DOHH2 (cell line): ENCODE measurements at regions not wholly inside any gene's neighbourhood (a gene's known extent, or its start where the extent isn't known, plus 50 kb on each side); places are given as distances from the start of the nearest gene placed in this dataset.

Experiments used
- H3F3A ChIP-seq: fragments of 200-600 bp; sonication (generic), shearing (Covaris generic); 2 replicates; pipeline ENCODE4 v1.6.0; 2016; ENCODE audit warnings: antibody characterized with exemption, mild to moderate bottlenecking; ENCODE audit not compliant: control insufficient read depth, insufficient read depth
- H3K27ac ChIP-seq: fragments of 200-600 bp; sonication (generic); 2 replicates; pipeline ENCODE4 v1.5.1; 2014; ENCODE audit warnings: low read depth, mild to moderate bottlenecking, low read length, moderate library complexity
- H3K27me3 ChIP-seq: fragments of 200-600 bp; sonication (generic); 2 replicates; pipeline ENCODE4 v1.6.1; 2014; ENCODE audit warnings: mild to moderate bottlenecking, low read length, mixed read lengths; ENCODE audit not compliant: control insufficient read depth
- H3K36me3 ChIP-seq: fragments of 200-600 bp; sonication (generic); 2 replicates; pipeline ENCODE4 v1.6.1; 2014; ENCODE audit warnings: mild to moderate bottlenecking, low read length, moderate library complexity, mixed read lengths; ENCODE audit not compliant: control insufficient read depth
- H3K4me1 ChIP-seq: fragments of 200-600 bp; sonication (generic); 2 replicates; pipeline ENCODE4 v1.6.1; 2014; ENCODE audit warnings: mild to moderate bottlenecking, low read length, mixed read lengths; ENCODE audit not compliant: control insufficient read depth
- H3K4me2 ChIP-seq: fragments of 200-600 bp; sonication (generic); 2 replicates; pipeline ENCODE4 v1.6.0; 2014; ENCODE audit warnings: mild to moderate bottlenecking, low read length, moderate library complexity
- H3K4me3 ChIP-seq: fragments of 200-600 bp; sonication (generic); 2 replicates; pipeline ENCODE4 v1.5.1; 2014; ENCODE audit warnings: mild to moderate bottlenecking, low read length, mixed read lengths
- H3K79me2 ChIP-seq: fragments of 200-600 bp; sonication (generic); 2 replicates; pipeline ENCODE4 v1.6.1; 2014; ENCODE audit warnings: mild to moderate bottlenecking, low read length, mixed read lengths; ENCODE audit not compliant: control insufficient read depth
- H3K9me2 ChIP-seq: fragments of 200-600 bp; sonication (generic); replicated peaks from 2 replicates; pipeline ENCODE4 v1.6.1; 2014; ENCODE audit warnings: mild to moderate bottlenecking, low read length, mixed read lengths; ENCODE audit not compliant: control insufficient read depth
- H3K9me3 ChIP-seq: fragments of 200-600 bp; sonication (generic); 2 replicates; pipeline ENCODE4 v1.6.1; 2014; ENCODE audit warnings: antibody characterized with exemption, low read length, mixed read lengths; ENCODE audit not compliant: control insufficient read depth, insufficient read depth
- H4K20me1 ChIP-seq: fragments of 200-600 bp; sonication (generic); 2 replicates; pipeline ENCODE4 v1.6.0; 2014; ENCODE audit warnings: low read depth, mild to moderate bottlenecking, antibody characterized with exemption, low read length, moderate library complexity; ENCODE audit not compliant: control insufficient read depth, insufficient read depth
- CTCF ChIP-seq: fragments of 200-600 bp; sonication (generic); IDR thresholded peaks from one replicate; pipeline ENCODE4 v1.5.1; 2014; ENCODE audit warnings: antibody characterized with exemption, mild to moderate bottlenecking, low read depth, low read length; ENCODE audit not compliant: poor library complexity, severe bottlenecking
- EZH2phosphoT487 ChIP-seq: fragments of 200-600 bp; sonication (generic); IDR thresholded peaks from 2 replicates; pipeline ENCODE4 v1.6.1; 2017; ENCODE audit warnings: borderline replicate concordance, mild to moderate bottlenecking, antibody characterized with exemption, low read length, moderate library complexity, mixed read lengths

GRCh38 chr3:43995547-43996378 lies 245.9 kb upstream of the TOPAZ1 start:
- H4K20me1 ChIP-seq: peaks cover 5% of the 10 kb centered on the region; the same call in 1 of the 2 replicates
- H3K36me3 ChIP-seq: peaks cover 11% of the 10 kb centered on the region
- H3K9me3 ChIP-seq: peaks cover 3% of the 10 kb centered on the region; the same call in 1 of the 2 replicates
- no peak for TF ChIP-seq CTCF
- TF ChIP-seq EZH2phosphoT487: no peak
- H3K27ac ChIP-seq: peak overlapping the region; percentile 81
- peaks cover 19% of the 10 kb centered on the region for H3F3A ChIP-seq
- H3K4me1 ChIP-seq: peaks cover 30% of the 10 kb centered on the region
- peaks cover 55% of the 10 kb centered on the region for H3K79me2 ChIP-seq
- no peaks in the 10 kb centered on the region for H3K9me2 ChIP-seq
- peak overlapping the region; percentile 79 for H3K4me2 ChIP-seq
- no peaks in the 10 kb centered on the region for H3K27me3 ChIP-seq
- peak overlapping the region; percentile 80 for H3K4me3 ChIP-seq

- Histone ChIP-seq H3K27me3 (no peaks in the 10 kb centered on the region), H3K4me2 (peak overlapping the region; percentile 79), H3K79me2 (peaks cover 64% of the 10 kb centered on the region), H4K20me1 (peaks cover 5% of the 10 kb centered on the region; the same call in 1 of the 2 replicates), H3K9me2 (no peaks in the 10 kb centered on the region), H3K9me3 (peaks cover under 1% of the 10 kb centered on the region; the same call in 1 of the 2 replicates), H3K4me3 (peak overlapping the region; percentile 80), H3K4me1 (peaks cover 39% of the 10 kb centered on the region), H3K27ac (peak overlapping the region; percentile 81), H3K36me3 (peaks cover 14% of the 10 kb centered on the region), H3F3A (peaks cover 27% of the 10 kb centered on the region)
- TF ChIP-seq EZH2phosphoT487 (no peak), CTCF (peak; percentile 53)
These were observed 245.0 kb upstream of the TOPAZ1 start for GRCh38 chr3:43996379-43997301.

- Histone ChIP-seq H3K79me2 (peaks cover 71% of the 10 kb centered on the region), H3K27me3 (no peaks in the 10 kb centered on the region), H3K4me1 (peaks cover 45% of the 10 kb centered on the region), H3F3A (peaks cover 32% of the 10 kb centered on the region), H3K27ac (peak overlapping the region; percentile 81), H3K4me3 (peak overlapping the region; percentile 80), H3K36me3 (peaks cover 20% of the 10 kb centered on the region), H3K4me2 (peak overlapping the region; percentile 79), H3K9me3 (no peaks in the 10 kb centered on the region), H3K9me2 (no peaks in the 10 kb centered on the region), H4K20me1 (peaks cover 5% of the 10 kb centered on the region; the same call in 1 of the 2 replicates)
- no peak for TF ChIP-seq CTCF
- TF ChIP-seq EZH2phosphoT487: no peak
These were observed 244.4 kb upstream of the TOPAZ1 start for GRCh38 chr3:43997316-43997715.
